ENCODE measurements at regions not wholly inside any gene's neighbourhood (a gene's known extent, or its start where the extent isn't known, plus 50 kb on each side); places are given as distances from the start of the nearest gene placed in this dataset.

GRCh38 chr13:81795710-81796109 is 1454.8 kb upstream of the SPRY2 start:
- H3K9me3 ChIP-seq (ENCODE audit: control insufficient read depth, insufficient read depth, low read length): peaks cover 2% of the 10 kb centered on the region
- no peaks in the 10 kb centered on the region for H3K4me1 ChIP-seq (ENCODE audit: control insufficient read depth, insufficient read depth, low read length)
- no peak overlapping the region for H3K9ac ChIP-seq (ENCODE audit: low read depth, low read length)
- H3K36me3 ChIP-seq (ENCODE audit: control insufficient read depth, insufficient read depth, low read length): no peaks in the 10 kb centered on the region
- no peaks in the 10 kb centered on the region for H3K27me3 ChIP-seq (ENCODE audit: control insufficient read depth, insufficient read depth, low read length)
- H3K4me3 ChIP-seq (ENCODE audit: low read depth, low read length): no peak overlapping the region

GRCh38 chr13:81791641-81792040 is 1450.7 kb upstream of the SPRY2 start:
- H3K4me3 ChIP-seq (ENCODE audit: low read depth, low read length): no peak overlapping the region

GRCh38 chr13:81781471-81781870 is 1440.5 kb upstream of the SPRY2 start:
- no peak overlapping the region for H3K4me3 ChIP-seq (ENCODE audit: low read depth, low read length)
- H3K36me3 ChIP-seq (ENCODE audit: control insufficient read depth, insufficient read depth, low read length): no peaks in the 10 kb centered on the region
- H3K9ac ChIP-seq (ENCODE audit: low read depth, low read length): no peak overlapping the region
- no peaks in the 10 kb centered on the region for H3K27me3 ChIP-seq (ENCODE audit: control insufficient read depth, insufficient read depth, low read length)
- no peaks in the 10 kb centered on the region for H3K9me3 ChIP-seq (ENCODE audit: control insufficient read depth, insufficient read depth, low read length)
- H3K4me1 ChIP-seq (ENCODE audit: control insufficient read depth, insufficient read depth, low read length): peaks cover 5% of the 10 kb centered on the region

More at GRCh38 chr13:81791641-81792040, 1450.7 kb upstream of the SPRY2 start:
- Histone ChIP-seq H3K9me3 (ENCODE audit: control insufficient read depth, insufficient read depth, low read length) (peaks cover 2% of the 10 kb centered on the region), H3K4me1 (ENCODE audit: control insufficient read depth, insufficient read depth, low read length) (no peaks in the 10 kb centered on the region), H3K9ac (ENCODE audit: low read depth, low read length) (no peak overlapping the region), H3K27me3 (ENCODE audit: control insufficient read depth, insufficient read depth, low read length) (no peaks in the 10 kb centered on the region), H3K36me3 (ENCODE audit: control insufficient read depth, insufficient read depth, low read length) (no peaks in the 10 kb centered on the region)

DNA sequence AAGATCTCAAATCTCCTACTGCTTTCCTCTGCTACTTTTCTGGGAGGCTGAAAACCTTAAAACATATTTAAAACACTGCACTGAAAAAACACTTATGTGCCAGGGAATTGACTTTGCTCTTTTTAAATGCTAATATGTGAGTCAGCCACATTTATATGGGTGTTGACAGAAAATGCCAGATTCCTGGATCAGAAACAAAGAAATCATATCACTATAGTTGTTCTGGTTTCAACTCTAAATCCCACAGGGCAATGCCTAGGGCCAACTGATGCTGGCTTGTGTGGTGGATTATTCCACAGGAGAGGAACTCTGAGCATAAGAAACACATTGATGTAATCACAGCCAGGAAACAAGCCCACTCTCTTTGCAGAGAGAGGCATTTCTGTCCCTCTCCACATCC is 1439.0 kb upstream of the SPRY2 start:
- H3K4me1 ChIP-seq (ENCODE audit: control insufficient read depth, insufficient read depth, low read length): peaks cover 5% of the 10 kb centered on the region
- no peaks in the 10 kb centered on the region for H3K27me3 ChIP-seq (ENCODE audit: control insufficient read depth, insufficient read depth, low read length)
- H3K4me3 ChIP-seq (ENCODE audit: low read depth, low read length): no peak overlapping the region

GRCh38 chr13:81778350-81778749 is 1437.4 kb upstream of the SPRY2 start:
- no peaks in the 10 kb centered on the region for H3K36me3 ChIP-seq (ENCODE audit: control insufficient read depth, insufficient read depth, low read length)
- H3K27me3 ChIP-seq (ENCODE audit: control insufficient read depth, insufficient read depth, low read length): no peaks in the 10 kb centered on the region
- H3K9me3 ChIP-seq (ENCODE audit: control insufficient read depth, insufficient read depth, low read length): no peaks in the 10 kb centered on the region
- no peak overlapping the region for H3K9ac ChIP-seq (ENCODE audit: low read depth, low read length)
- peaks cover 5% of the 10 kb centered on the region for H3K4me1 ChIP-seq (ENCODE audit: control insufficient read depth, insufficient read depth, low read length)
- no peak overlapping the region for H3K4me3 ChIP-seq (ENCODE audit: low read depth, low read length)

More for the DNA sequence above, 1439.0 kb upstream of the SPRY2 start:
- Histone ChIP-seq H3K9me3 (ENCODE audit: control insufficient read depth, insufficient read depth, low read length) (no peaks in the 10 kb centered on the region), H3K9ac (ENCODE audit: low read depth, low read length) (no peak overlapping the region), H3K36me3 (ENCODE audit: control insufficient read depth, insufficient read depth, low read length) (no peaks in the 10 kb centered on the region)

GRCh38 chr13:81773263-81773662 is 1432.3 kb upstream of the SPRY2 start:
- Histone ChIP-seq H3K4me1 (ENCODE audit: control insufficient read depth, insufficient read depth, low read length) (peaks cover 10% of the 10 kb centered on the region), H3K27me3 (ENCODE audit: control insufficient read depth, insufficient read depth, low read length) (no peaks in the 10 kb centered on the region), H3K36me3 (ENCODE audit: control insufficient read depth, insufficient read depth, low read length) (no peaks in the 10 kb centered on the region), H3K9ac (ENCODE audit: low read depth, low read length) (no peak overlapping the region), H3K4me3 (ENCODE audit: low read depth, low read length) (no peak overlapping the region), H3K9me3 (ENCODE audit: control insufficient read depth, insufficient read depth, low read length) (no peaks in the 10 kb centered on the region)

DNA sequence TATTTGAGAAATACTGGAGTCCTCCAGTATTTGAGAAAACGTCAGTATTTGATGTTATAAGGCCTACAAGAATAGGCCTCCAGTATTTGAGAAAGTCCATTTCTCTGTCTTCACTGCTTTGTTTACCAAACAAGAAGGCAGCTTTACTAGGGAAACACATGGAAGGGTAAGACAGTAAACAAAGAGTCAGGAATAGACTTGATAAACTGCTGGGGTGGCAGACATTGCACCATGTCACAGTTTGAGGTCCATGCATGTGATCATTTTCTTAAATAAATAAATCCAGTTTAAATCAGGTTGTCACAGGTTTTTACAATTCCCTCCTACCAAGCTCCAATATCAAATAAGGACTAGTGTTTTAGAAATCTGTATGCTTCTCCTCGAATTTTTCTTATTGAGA is 1431.0 kb upstream of the SPRY2 start:
- Histone ChIP-seq H3K4me3 (ENCODE audit: low read depth, low read length) (no peak overlapping the region), H3K9me3 (ENCODE audit: control insufficient read depth, insufficient read depth, low read length) (no peaks in the 10 kb centered on the region), H3K9ac (ENCODE audit: low read depth, low read length) (no peak overlapping the region), H3K36me3 (ENCODE audit: control insufficient read depth, insufficient read depth, low read length) (no peaks in the 10 kb centered on the region), H3K4me1 (ENCODE audit: control insufficient read depth, insufficient read depth, low read length) (peaks cover 10% of the 10 kb centered on the region), H3K27me3 (ENCODE audit: control insufficient read depth, insufficient read depth, low read length) (no peaks in the 10 kb centered on the region)

DNA sequence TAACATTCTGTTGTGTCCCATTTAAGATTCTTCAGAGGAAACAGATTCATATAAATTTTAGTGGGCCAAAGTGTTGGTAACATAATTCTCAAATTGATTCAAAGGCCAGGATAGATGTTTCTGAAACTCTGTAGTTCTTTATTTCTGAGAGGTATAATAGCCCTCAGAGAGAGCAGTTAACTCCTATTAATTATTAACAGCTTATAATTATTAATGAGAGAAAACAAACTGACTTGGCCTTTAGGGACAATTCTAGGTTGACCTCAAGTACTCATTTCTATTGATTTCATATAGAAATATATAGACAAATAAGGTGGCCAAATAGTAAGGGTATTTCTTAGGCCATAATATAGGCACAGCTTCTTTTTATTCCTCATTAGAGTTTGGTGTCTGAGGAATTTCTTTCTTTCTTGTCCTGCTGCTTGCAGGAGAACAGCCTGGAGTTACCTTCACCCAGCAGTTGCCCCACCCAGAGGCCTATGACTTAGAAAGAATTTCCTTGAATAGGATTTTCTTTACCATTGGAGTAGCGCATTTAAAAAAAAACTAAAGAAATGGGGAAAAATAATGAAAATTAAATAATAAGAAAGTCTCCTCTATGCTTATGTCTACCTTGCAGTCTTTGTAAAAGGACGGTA is 1430.1 kb upstream of the SPRY2 start:
- H3K4me1 ChIP-seq (ENCODE audit: control insufficient read depth, insufficient read depth, low read length): peaks cover 10% of the 10 kb centered on the region
- H3K27me3 ChIP-seq (ENCODE audit: control insufficient read depth, insufficient read depth, low read length): no peaks in the 10 kb centered on the region
- no peaks in the 10 kb centered on the region for H3K9me3 ChIP-seq (ENCODE audit: control insufficient read depth, insufficient read depth, low read length)
- no peaks in the 10 kb centered on the region for H3K36me3 ChIP-seq (ENCODE audit: control insufficient read depth, insufficient read depth, low read length)
- no peak overlapping the region for H3K9ac ChIP-seq (ENCODE audit: low read depth, low read length)
- no peak overlapping the region for H3K4me3 ChIP-seq (ENCODE audit: low read depth, low read length)

- Histone ChIP-seq H3K4me3 (ENCODE audit: low read depth, low read length) (no peak overlapping the region), H3K9me3 (ENCODE audit: control insufficient read depth, insufficient read depth, low read length) (peaks cover 7% of the 10 kb centered on the region), H3K36me3 (ENCODE audit: control insufficient read depth, insufficient read depth, low read length) (no peaks in the 10 kb centered on the region), H3K27me3 (ENCODE audit: control insufficient read depth, insufficient read depth, low read length) (no peaks in the 10 kb centered on the region), H3K9ac (ENCODE audit: low read depth, low read length) (no peak overlapping the region), H3K4me1 (ENCODE audit: control insufficient read depth, insufficient read depth, low read length) (no peaks in the 10 kb centered on the region)
Measured at GRCh38 chr13:81762449-81762848, 1421.5 kb upstream of the SPRY2 start.

- Histone ChIP-seq H3K27me3 (ENCODE audit: control insufficient read depth, insufficient read depth, low read length) (no peaks in the 10 kb centered on the region), H3K4me3 (ENCODE audit: low read depth, low read length) (no peak overlapping the region), H3K36me3 (ENCODE audit: control insufficient read depth, insufficient read depth, low read length) (no peaks in the 10 kb centered on the region), H3K9ac (ENCODE audit: low read depth, low read length) (no peak overlapping the region), H3K9me3 (ENCODE audit: control insufficient read depth, insufficient read depth, low read length) (peaks cover 7% of the 10 kb centered on the region), H3K4me1 (ENCODE audit: control insufficient read depth, insufficient read depth, low read length) (no peaks in the 10 kb centered on the region)
Measured at GRCh38 chr13:81760316-81760715, 1419.4 kb upstream of the SPRY2 start.

DNA sequence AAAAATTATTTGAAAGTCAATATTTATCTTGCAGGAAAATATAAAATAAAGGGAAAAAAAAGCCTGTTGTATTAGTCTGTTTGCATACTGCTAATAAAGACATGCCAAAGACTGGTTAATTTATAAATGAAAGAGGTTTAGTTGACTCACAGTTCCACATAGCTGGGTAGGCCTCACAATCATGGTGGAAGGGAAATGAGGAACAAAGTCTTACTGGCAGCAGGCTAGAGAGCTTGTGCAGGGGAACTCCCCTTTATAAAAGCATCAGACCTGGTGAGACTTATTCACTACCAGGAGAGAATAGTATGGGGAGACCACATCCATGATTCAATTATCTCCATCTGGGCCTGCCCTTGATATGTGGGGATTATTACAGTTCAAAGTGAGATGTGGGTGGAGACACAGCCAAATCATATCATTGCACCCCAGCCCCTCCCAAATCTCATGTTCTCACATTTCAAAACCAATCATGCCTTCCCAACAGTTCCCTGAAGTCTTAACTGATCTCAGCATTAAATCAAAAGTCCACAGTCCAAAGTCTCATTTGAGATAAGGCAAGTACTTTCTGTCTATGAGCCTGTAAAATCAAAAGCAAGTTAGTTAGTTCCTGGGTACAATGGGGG is 1416.5 kb upstream of the SPRY2 start:
- Histone ChIP-seq H3K36me3 (ENCODE audit: control insufficient read depth, insufficient read depth, low read length) (no peaks in the 10 kb centered on the region), H3K9me3 (ENCODE audit: control insufficient read depth, insufficient read depth, low read length) (peaks cover 7% of the 10 kb centered on the region), H3K27me3 (ENCODE audit: control insufficient read depth, insufficient read depth, low read length) (no peaks in the 10 kb centered on the region), H3K4me3 (ENCODE audit: low read depth, low read length) (no peak overlapping the region), H3K4me1 (ENCODE audit: control insufficient read depth, insufficient read depth, low read length) (no peaks in the 10 kb centered on the region), H3K9ac (ENCODE audit: low read depth, low read length) (no peak overlapping the region)

- Histone ChIP-seq H3K4me1 (ENCODE audit: control insufficient read depth, insufficient read depth, low read length) (no peaks in the 10 kb centered on the region), H3K27me3 (ENCODE audit: control insufficient read depth, insufficient read depth, low read length) (no peaks in the 10 kb centered on the region), H3K9ac (ENCODE audit: low read depth, low read length) (no peak overlapping the region), H3K4me3 (ENCODE audit: low read depth, low read length) (no peak overlapping the region), H3K9me3 (ENCODE audit: control insufficient read depth, insufficient read depth, low read length) (no peaks in the 10 kb centered on the region), H3K36me3 (ENCODE audit: control insufficient read depth, insufficient read depth, low read length) (no peaks in the 10 kb centered on the region)
Measured at GRCh38 chr13:81745391-81745790, 1404.5 kb upstream of the SPRY2 start.
